ENCODE measurements at regions not wholly inside any gene's neighbourhood (a gene's known extent, or its start where the extent isn't known, plus 50 kb on each side); places are given as distances from the start of the nearest gene placed in this dataset.
"Not testable (repeated sequence)": the region's sequence is repeated elsewhere in the genome, so short reads cannot be mapped to it uniquely, and the experiment has no call there.

- ChIA-PET CTCF (no interaction called here), POLR2A (no interaction called here)
- peaks cover 19% of the 10 kb centered on the region for H3K9me3 Mint-ChIP-seq
- H3K36me3 Mint-ChIP-seq (ENCODE audit: low read depth) = peaks cover 24% of the 10 kb centered on the region
- H3K27ac Mint-ChIP-seq = no peak overlapping the region
- H3K4me3 Mint-ChIP-seq = no peak overlapping the region
- H3K4me1 Mint-ChIP-seq = no peaks in the 10 kb centered on the region
- DNase-seq = no peak
- H3K27me3 Mint-ChIP-seq = peaks cover 6% of the 10 kb centered on the region
Observed at GRCh38 chr7:93029056-93029455, 88.7 kb downstream of the SAMD9 start.

DNA sequence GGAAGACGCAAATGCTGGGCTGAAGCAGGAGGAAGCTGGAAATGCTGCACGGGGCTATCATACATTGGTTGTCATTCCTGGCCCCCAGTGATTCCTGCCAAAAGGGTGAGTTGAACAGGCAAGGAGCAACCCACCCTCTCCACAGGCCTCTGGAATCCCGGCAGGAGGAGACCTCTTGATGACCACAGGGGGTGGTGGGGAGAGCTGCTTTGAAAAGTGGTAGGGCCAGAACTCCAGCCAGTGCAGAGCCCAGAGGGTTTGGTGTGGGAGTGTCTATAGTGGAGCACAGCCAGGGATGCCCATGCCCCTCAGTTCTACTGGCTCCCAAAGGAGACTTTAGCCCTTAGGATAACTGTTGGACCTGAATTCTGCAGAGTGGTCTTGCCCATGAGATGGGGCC lies 89.2 kb downstream of the SAMD9 start:
- ChIA-PET CTCF (no interaction called here), POLR2A (no interaction called here)
- Mint-ChIP-seq H3K27me3 (peaks cover 6% of the 10 kb centered on the region), H3K4me1 (no peaks in the 10 kb centered on the region), H3K27ac (no peak overlapping the region), H3K4me3 (no peak overlapping the region), H3K36me3 (ENCODE audit: low read depth) (peaks cover 24% of the 10 kb centered on the region), H3K9me3 (peaks cover 19% of the 10 kb centered on the region)
- no peak for DNase-seq

DNA sequence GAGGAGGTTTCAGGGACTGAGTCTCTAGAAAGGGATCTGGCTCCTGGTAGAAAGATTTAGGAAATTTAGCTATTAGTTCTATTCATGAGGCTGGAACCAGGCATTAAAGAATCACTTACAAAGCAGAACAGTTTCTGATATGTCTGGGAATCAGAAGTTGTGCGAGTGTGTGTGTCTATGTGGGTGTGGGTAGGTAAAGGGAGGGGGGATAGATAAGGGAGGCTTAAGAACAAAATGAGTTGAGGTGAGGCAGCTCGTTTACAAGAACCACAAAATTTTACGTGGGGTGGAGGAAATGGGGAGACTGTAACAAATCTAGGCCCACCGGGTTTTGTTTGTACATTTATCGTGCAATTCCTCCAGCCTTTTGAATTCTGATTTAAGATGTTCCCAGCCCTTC lies 90.7 kb downstream of the SAMD9 start:
- Mint-ChIP-seq H3K4me3 (no peak overlapping the region), H3K27me3 (peaks cover 6% of the 10 kb centered on the region), H3K9me3 (peaks cover 14% of the 10 kb centered on the region), H3K4me1 (no peaks in the 10 kb centered on the region), H3K36me3 (ENCODE audit: low read depth) (peaks cover 12% of the 10 kb centered on the region), H3K27ac (no peak overlapping the region)
- no peak for DNase-seq
- ChIA-PET CTCF (no interaction called here), POLR2A (no interaction called here)

DNA sequence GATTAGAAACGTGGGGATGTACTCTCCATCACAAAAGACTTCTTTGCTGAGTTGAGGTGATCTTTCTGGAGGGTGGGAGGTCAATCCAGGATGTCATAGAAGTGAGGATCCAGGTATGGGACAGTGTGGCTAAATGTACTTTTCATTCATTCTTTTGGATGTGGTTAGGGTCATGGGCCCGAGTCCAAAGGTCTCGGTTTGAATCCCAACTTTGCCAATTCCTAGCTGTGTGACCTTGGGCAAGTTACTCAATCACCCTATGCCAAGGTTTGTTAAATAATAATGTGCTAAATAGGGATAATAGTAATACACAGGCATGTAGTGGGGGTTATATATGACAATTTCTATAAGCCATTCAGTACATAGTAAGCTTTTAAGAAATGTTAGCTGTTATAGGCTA lies 91.4 kb downstream of the SAMD9 start:
- Mint-ChIP-seq H3K27ac (no peak overlapping the region), H3K4me3 (no peak overlapping the region)
- POLR2A ChIA-PET = no interaction called here

GRCh38 chr7:93025389-93025788 lies 92.4 kb downstream of the SAMD9 start:
- H3K27me3 Mint-ChIP-seq = peaks cover 6% of the 10 kb centered on the region
- H3K36me3 Mint-ChIP-seq (ENCODE audit: low read depth) = no peaks in the 10 kb centered on the region
- no peak overlapping the region for H3K27ac Mint-ChIP-seq
- H3K9me3 Mint-ChIP-seq = peaks cover 4% of the 10 kb centered on the region
- no peaks in the 10 kb centered on the region for H3K4me1 Mint-ChIP-seq
- ChIA-PET POLR2A (no interaction called here), CTCF (interaction anchor here (1.1 kb wide), 1 partner anchor 12 kb away, joined by 3 read pairs; no protein-coding TSS in a partner anchor)
- no peak overlapping the region for H3K4me3 Mint-ChIP-seq
- DNase-seq = no peak

More for the DNA sequence above, 91.4 kb downstream of the SAMD9 start:
- Mint-ChIP-seq H3K9me3 (peaks cover 9% of the 10 kb centered on the region), H3K36me3 (ENCODE audit: low read depth) (peaks cover 7% of the 10 kb centered on the region), H3K27me3 (peaks cover 6% of the 10 kb centered on the region), H3K4me1 (no peaks in the 10 kb centered on the region)
- no peak for DNase-seq
- CTCF ChIA-PET = no interaction called here

GRCh38 chr7:93022931-93023478 lies 94.8 kb downstream of the SAMD9 start:
- POLR2A ChIA-PET; H3K27ac Mint-ChIP-seq; CTCF ChIA-PET; H3K4me3 Mint-ChIP-seq; H3K4me1 Mint-ChIP-seq; DNase-seq; H3K9me3 Mint-ChIP-seq; H3K27me3 Mint-ChIP-seq; H3K36me3 Mint-ChIP-seq (ENCODE audit: low read depth): not testable (repeated sequence)

DNA sequence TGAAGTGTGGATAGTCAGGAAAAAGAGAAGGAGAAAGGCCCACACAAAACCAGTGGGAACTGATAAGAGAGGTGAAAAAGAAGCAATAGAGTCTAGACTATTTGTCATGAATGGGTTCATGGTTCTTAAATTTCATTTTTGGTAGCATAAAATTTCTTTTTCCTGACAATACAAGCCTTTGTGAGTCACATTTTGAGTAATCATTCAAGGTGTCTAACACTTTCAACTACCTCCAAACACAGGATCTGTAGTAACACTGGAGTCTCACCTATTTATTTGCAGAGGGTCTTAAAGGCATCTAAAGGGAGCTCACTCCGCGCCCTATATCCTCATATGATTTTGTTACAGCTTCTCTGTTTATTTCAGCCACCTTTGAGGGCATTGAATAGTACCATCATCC lies 96.0 kb downstream of the SAMD9 start:
- H3K36me3 Mint-ChIP-seq (ENCODE audit: low read depth) = no peaks in the 10 kb centered on the region
- H3K9me3 Mint-ChIP-seq = peaks cover 4% of the 10 kb centered on the region
- ChIA-PET CTCF (no interaction called here), POLR2A (no interaction called here)
- no peaks in the 10 kb centered on the region for H3K4me1 Mint-ChIP-seq
- H3K27me3 Mint-ChIP-seq = peaks cover 2% of the 10 kb centered on the region
- no peak overlapping the region for H3K27ac Mint-ChIP-seq
- no peak for DNase-seq
- no peak overlapping the region for H3K4me3 Mint-ChIP-seq

DNA sequence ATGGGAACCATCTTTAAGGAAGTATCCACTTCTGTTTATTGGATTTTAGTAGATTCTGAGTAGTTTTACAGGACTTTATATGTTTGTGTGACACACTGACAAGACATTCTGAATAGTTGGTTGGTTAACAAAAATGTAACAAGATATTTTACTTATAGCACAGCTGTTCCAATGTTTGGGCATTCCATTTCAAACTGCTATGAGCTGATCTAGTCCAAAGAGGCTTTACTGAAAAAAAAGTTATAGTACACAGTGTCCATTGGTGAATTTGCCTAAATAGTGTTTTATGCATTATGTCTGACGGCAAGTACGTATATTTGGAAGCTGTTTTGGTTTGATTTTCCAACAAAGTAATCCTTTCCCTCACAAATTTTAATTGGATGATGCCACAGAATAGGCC lies 99.1 kb downstream of the SAMD9 start:
- Mint-ChIP-seq H3K27me3 (no peaks in the 10 kb centered on the region), H3K27ac (no peak overlapping the region)
- CTCF ChIA-PET = no interaction called here

GRCh38 chr7:93016681-93017381 lies 100.9 kb downstream of the SAMD9 start:
- H3K4me1 Mint-ChIP-seq = no peaks in the 10 kb centered on the region
- no peak overlapping the region for H3K27ac Mint-ChIP-seq
- ChIA-PET POLR2A (no interaction called here), CTCF (no interaction called here)
- no peaks in the 10 kb centered on the region for H3K27me3 Mint-ChIP-seq
- H3K4me3 Mint-ChIP-seq = no peak overlapping the region
- peaks cover 1% of the 10 kb centered on the region for H3K9me3 Mint-ChIP-seq
- H3K36me3 Mint-ChIP-seq (ENCODE audit: low read depth) = no peaks in the 10 kb centered on the region
- DNase-seq = no peak

More for the DNA sequence above, 99.1 kb downstream of the SAMD9 start:
- no peak overlapping the region for H3K4me3 Mint-ChIP-seq
- H3K9me3 Mint-ChIP-seq = peaks cover 4% of the 10 kb centered on the region
- H3K4me1 Mint-ChIP-seq = no peaks in the 10 kb centered on the region
- POLR2A ChIA-PET = no interaction called here
- H3K36me3 Mint-ChIP-seq (ENCODE audit: low read depth) = no peaks in the 10 kb centered on the region
- DNase-seq = no peak

GRCh38 chr7:93015779-93016481 lies 101.8 kb downstream of the SAMD9 start:
- H3K27ac Mint-ChIP-seq = no peak overlapping the region
- ChIA-PET CTCF (interaction anchor here (0.6 kb wide), 1 partner anchor 555 kb away, joined by 3 read pairs; no protein-coding TSS in a partner anchor), POLR2A (interaction anchor here (1.1 kb wide), 1 partner anchor 111 kb away, joined by 3 read pairs; no protein-coding TSS in a partner anchor)
- H3K4me3 Mint-ChIP-seq = no peak overlapping the region
- no peak for DNase-seq
- H3K36me3 Mint-ChIP-seq (ENCODE audit: low read depth) = no peaks in the 10 kb centered on the region
- no peaks in the 10 kb centered on the region for H3K27me3 Mint-ChIP-seq
- no peaks in the 10 kb centered on the region for H3K4me1 Mint-ChIP-seq
- H3K9me3 Mint-ChIP-seq = no peaks in the 10 kb centered on the region

GRCh38 chr7:93015101-93015778 lies 102.5 kb downstream of the SAMD9 start:
- peaks cover under 1% of the 10 kb centered on the region for H3K27me3 Mint-ChIP-seq
- ChIA-PET CTCF (no interaction called here), POLR2A (interaction anchor here (1.1 kb wide), 1 partner anchor 111 kb away, joined by 3 read pairs; no protein-coding TSS in a partner anchor)
- H3K36me3 Mint-ChIP-seq (ENCODE audit: low read depth) = no peaks in the 10 kb centered on the region
- no peaks in the 10 kb centered on the region for H3K9me3 Mint-ChIP-seq
- H3K4me1 Mint-ChIP-seq = no peaks in the 10 kb centered on the region
- no peak overlapping the region for H3K27ac Mint-ChIP-seq
- DNase-seq = no peak
- no peak overlapping the region for H3K4me3 Mint-ChIP-seq

GRCh38 chr7:93014410-93014809 lies 103.4 kb downstream of the SAMD9 start:
- ChIA-PET POLR2A (no interaction called here), CTCF (no interaction called here)

GRCh38 chr7:93013446-93014061 lies 104.2 kb downstream of the SAMD9 start:
- POLR2A ChIA-PET = no interaction called here
- CTCF ChIA-PET = interaction anchor here (0.6 to 0.9 kb wide), 2 partner anchors 12 to 18 kb away, joined by 3 read pairs; no protein-coding TSS in a partner anchor
- no peaks in the 10 kb centered on the region for H3K9me3 Mint-ChIP-seq

More at GRCh38 chr7:93014410-93014809, 103.4 kb downstream of the SAMD9 start:
- Mint-ChIP-seq H3K4me3 (no peak overlapping the region), H3K36me3 (ENCODE audit: low read depth) (no peaks in the 10 kb centered on the region), H3K27me3 (peaks cover 6% of the 10 kb centered on the region), H3K4me1 (no peaks in the 10 kb centered on the region), H3K27ac (no peak overlapping the region), H3K9me3 (no peaks in the 10 kb centered on the region)
- DNase-seq = no peak

More at GRCh38 chr7:93013446-93014061, 104.2 kb downstream of the SAMD9 start:
- peaks cover 10% of the 10 kb centered on the region for H3K27me3 Mint-ChIP-seq
- H3K4me3 Mint-ChIP-seq = no peak overlapping the region
- H3K27ac Mint-ChIP-seq = no peak overlapping the region
- no peak for DNase-seq
- no peaks in the 10 kb centered on the region for H3K36me3 Mint-ChIP-seq (ENCODE audit: low read depth)
- no peaks in the 10 kb centered on the region for H3K4me1 Mint-ChIP-seq
